ENCODE measurements at regions not wholly inside any gene's neighbourhood (a gene's known extent, or its start where the extent isn't known, plus 50 kb on each side); places are given as distances from the start of the nearest gene placed in this dataset.

GRCh38 chr7:46134795-46135194, 213.7 kb upstream of the IGFBP3 start:
- TF ChIP-seq, protein P1, sequence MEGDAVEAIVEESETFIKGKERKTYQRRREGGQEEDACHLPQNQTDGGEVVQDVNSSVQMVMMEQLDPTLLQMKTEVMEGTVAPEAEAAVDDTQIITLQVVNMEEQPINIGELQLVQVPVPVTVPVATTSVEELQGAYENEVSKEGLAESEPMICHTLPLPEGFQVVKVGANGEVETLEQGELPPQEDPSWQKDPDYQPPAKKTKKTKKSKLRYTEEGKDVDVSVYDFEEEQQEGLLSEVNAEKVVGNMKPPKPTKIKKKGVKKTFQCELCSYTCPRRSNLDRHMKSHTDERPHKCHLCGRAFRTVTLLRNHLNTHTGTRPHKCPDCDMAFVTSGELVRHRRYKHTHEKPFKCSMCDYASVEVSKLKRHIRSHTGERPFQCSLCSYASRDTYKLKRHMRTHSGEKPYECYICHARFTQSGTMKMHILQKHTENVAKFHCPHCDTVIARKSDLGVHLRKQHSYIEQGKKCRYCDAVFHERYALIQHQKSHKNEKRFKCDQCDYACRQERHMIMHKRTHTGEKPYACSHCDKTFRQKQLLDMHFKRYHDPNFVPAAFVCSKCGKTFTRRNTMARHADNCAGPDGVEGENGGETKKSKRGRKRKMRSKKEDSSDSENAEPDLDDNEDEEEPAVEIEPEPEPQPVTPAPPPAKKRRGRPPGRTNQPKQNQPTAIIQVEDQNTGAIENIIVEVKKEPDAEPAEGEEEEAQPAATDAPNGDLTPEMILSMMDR (IDR thresholded peaks at IDR 0.05; ENCODE audit: poor library complexity, severe bottlenecking), result no peak
- Histone ChIP-seq H3K27me3 (ENCODE audit: insufficient read depth, poor library complexity, severe bottlenecking) (no peaks in the 10 kb centered on the region), H3K36me3 (ENCODE audit: low read depth) (peaks cover 5% of the 10 kb centered on the region; the same call in 1 of the 2 replicates), H3K4me1 (ENCODE audit: insufficient read depth, poor library complexity, severe bottlenecking) (peaks cover 12% of the 10 kb centered on the region), H3K4me3 (ENCODE audit: severe bottlenecking) (no peak overlapping the region), H3K9me3 (ENCODE audit: severe bottlenecking) (no peaks in the 10 kb centered on the region), H3K27ac (ENCODE audit: poor library complexity, severe bottlenecking) (no peak overlapping the region)
- ATAC-seq (ENCODE audit: low read depth) (no peak), DNase-seq (ENCODE audit: low spot score) (no peak)

- Histone ChIP-seq H3K9me3 (ENCODE audit: severe bottlenecking) (no peaks in the 10 kb centered on the region), H3K4me3 (ENCODE audit: severe bottlenecking) (no peak overlapping the region), H3K27me3 (ENCODE audit: insufficient read depth, poor library complexity, severe bottlenecking) (no peaks in the 10 kb centered on the region), H3K36me3 (ENCODE audit: low read depth) (peaks cover 5% of the 10 kb centered on the region; the same call in 1 of the 2 replicates), H3K27ac (ENCODE audit: poor library complexity, severe bottlenecking) (no peak overlapping the region), H3K4me1 (ENCODE audit: insufficient read depth, poor library complexity, severe bottlenecking) (peaks cover 8% of the 10 kb centered on the region)
- no peak for ATAC-seq (ENCODE audit: low read depth)
- DNase-seq (ENCODE audit: low spot score), result no peak
- TF ChIP-seq, protein P1 (IDR thresholded peaks at IDR 0.05; ENCODE audit: poor library complexity, severe bottlenecking), result no peak
Measured at GRCh38 chr7:46134385-46134784, 213.3 kb upstream of the IGFBP3 start.

DNA sequence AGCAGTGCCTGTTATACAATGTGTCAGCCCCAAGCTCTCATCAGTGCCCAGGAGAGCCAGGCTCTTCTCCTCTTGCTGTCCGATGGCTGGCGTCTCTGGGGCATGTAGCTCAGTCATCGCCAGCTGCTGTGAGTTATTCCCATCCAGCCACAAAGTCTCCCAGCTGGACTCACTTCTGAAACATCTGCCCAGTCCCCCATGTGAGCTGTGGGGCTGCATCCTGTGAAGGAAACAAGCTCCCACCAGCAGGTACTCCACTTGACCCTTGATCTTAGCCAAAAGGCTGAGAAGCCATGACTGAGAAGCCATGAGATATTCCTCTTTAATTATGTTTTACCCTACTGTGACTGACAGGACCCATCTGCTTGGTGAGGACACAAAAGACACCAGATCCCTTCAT, 212.7 kb upstream of the IGFBP3 start:
- Histone ChIP-seq H3K4me1 (ENCODE audit: insufficient read depth, poor library complexity, severe bottlenecking) (peaks cover 4% of the 10 kb centered on the region), H3K36me3 (ENCODE audit: low read depth) (peaks cover 5% of the 10 kb centered on the region; the same call in 1 of the 2 replicates), H3K9me3 (ENCODE audit: severe bottlenecking) (no peaks in the 10 kb centered on the region), H3K27ac (ENCODE audit: poor library complexity, severe bottlenecking) (no peak overlapping the region), H3K4me3 (ENCODE audit: severe bottlenecking) (no peak overlapping the region), H3K27me3 (ENCODE audit: insufficient read depth, poor library complexity, severe bottlenecking) (no peaks in the 10 kb centered on the region)
- DNase-seq (ENCODE audit: low spot score), result no peak
- no peak for ATAC-seq (ENCODE audit: low read depth)
- TF ChIP-seq, protein P1 (IDR thresholded peaks at IDR 0.05; ENCODE audit: poor library complexity, severe bottlenecking), result no peak

- DNase-seq (ENCODE audit: low spot score), result no peak
- ATAC-seq (ENCODE audit: low read depth), result no peak
- TF ChIP-seq, protein P1 (IDR thresholded peaks at IDR 0.05; ENCODE audit: poor library complexity, severe bottlenecking), result no peak
- H3K4me1 ChIP-seq (ENCODE audit: insufficient read depth, poor library complexity, severe bottlenecking), result no peaks in the 10 kb centered on the region
- no peaks in the 10 kb centered on the region for H3K36me3 ChIP-seq (ENCODE audit: low read depth)
- no peaks in the 10 kb centered on the region for H3K9me3 ChIP-seq (ENCODE audit: severe bottlenecking)
- no peak overlapping the region for H3K27ac ChIP-seq (ENCODE audit: poor library complexity, severe bottlenecking)
- no peak overlapping the region for H3K4me3 ChIP-seq (ENCODE audit: severe bottlenecking)
- no peaks in the 10 kb centered on the region for H3K27me3 ChIP-seq (ENCODE audit: insufficient read depth, poor library complexity, severe bottlenecking)
Measured at GRCh38 chr7:46133072-46133471, 212.0 kb upstream of the IGFBP3 start.

- Histone ChIP-seq H3K27ac (ENCODE audit: poor library complexity, severe bottlenecking) (no peak overlapping the region), H3K27me3 (ENCODE audit: insufficient read depth, poor library complexity, severe bottlenecking) (no peaks in the 10 kb centered on the region), H3K9me3 (ENCODE audit: severe bottlenecking) (no peaks in the 10 kb centered on the region), H3K4me1 (ENCODE audit: insufficient read depth, poor library complexity, severe bottlenecking) (no peaks in the 10 kb centered on the region), H3K36me3 (ENCODE audit: low read depth) (no peaks in the 10 kb centered on the region), H3K4me3 (ENCODE audit: severe bottlenecking) (no peak overlapping the region)
- TF ChIP-seq, protein P1 (IDR thresholded peaks at IDR 0.05; ENCODE audit: poor library complexity, severe bottlenecking), result no peak
- ATAC-seq (ENCODE audit: low read depth) (no peak), DNase-seq (ENCODE audit: low spot score) (no peak)
Measured at GRCh38 chr7:46131916-46132795, 211.1 kb upstream of the IGFBP3 start.
